Ascending aorta (tissue), 2 donors: ENCODE measurements at regions not wholly inside any gene's neighbourhood (a gene's known extent, or its start where the extent isn't known, plus 50 kb on each side); places are given as distances from the start of the nearest gene placed in this dataset.
A peak's percentile ranks its signal among the peaks of the same experiment; 100 is the strongest.
"Not testable (repeated sequence)": the region's sequence is repeated elsewhere in the genome, so short reads cannot be mapped to it uniquely, and the experiment has no call there.

ENCODE experiments used
- DNase-seq, 2 donors: peaks; one replicate each; pipeline ENCODE4 v3.0.0-alpha.2; 2019; ENCODE audit warnings: low spot score in 2 of 2
- H3K27ac ChIP-seq, 2 donors: fragments of 200-600 bp; sonication (generic); one replicate each; pipeline ENCODE4 v1.5.1; 2016 to 2017; ENCODE audit warnings: mild to moderate bottlenecking in 1 of 2
- H3K27me3 ChIP-seq: fragments of 200-600 bp; sonication (generic); one replicate; pipeline ENCODE4 v1.5.1; 2017
- H3K36me3 ChIP-seq, 2 donors: fragments of 200-600 bp; sonication (generic); one replicate each; pipeline ENCODE4 v1.5.1; 2016
- H3K4me1 ChIP-seq, 2 donors: fragments of 200-600 bp; sonication (generic); one replicate each; pipeline ENCODE4 v1.5.1; 2016 to 2017; ENCODE audit warnings: mild to moderate bottlenecking in 1 of 2
- H3K4me3 ChIP-seq, 2 donors: fragments of 200-600 bp; sonication (generic); one replicate each; pipeline ENCODE4 v1.5.1; 2016 to 2017; ENCODE audit warnings: mild to moderate bottlenecking in 1 of 2
- H3K9me3 ChIP-seq, 2 donors: fragments of 200-600 bp; sonication (generic); one replicate each; pipeline ENCODE4 v1.5.1; 2016
- CTCF ChIP-seq, 3 experiments: fragments of 200-600 bp in 2 of 3; fragments of 450-650 bp in 1 of 3; sonication (generic) in 2 of 3; IDR thresholded peaks; one replicate each; pipeline ENCODE4 v1.5.1; 2016 to 2019; ENCODE audit warnings: antibody characterized with exemption in 3 of 3, mild to moderate bottlenecking in 1 of 3, moderate library complexity in 1 of 3
- intact Hi-C: fragments of 100-400 bp; cut with DNase I; formaldehyde crosslinking; loops from one replicate; pipeline ENCODE4 v1.15.1; 2023

- no peak for DNase-seq
- Histone ChIP-seq H3K27me3 (no peaks in the 10 kb centered on the region), H3K4me1 (no peaks in the 10 kb centered on the region), H3K36me3 (no peaks in the 10 kb centered on the region), H3K27ac (no peak overlapping the region), H3K4me3 (no peak overlapping the region), H3K9me3 (no peaks in the 10 kb centered on the region)
- intact Hi-C loops: no loop called here
- no peak for TF ChIP-seq CTCF (IDR thresholded peaks at IDR 0.05)
Measured at GRCh38 chr11:93908689-93909088, 58.3 kb upstream of the VSTM5 start.

GRCh38 chr11:93917673-93918072 is 67.3 kb upstream of the VSTM5 start:
- no peak for DNase-seq
- intact Hi-C loops: no loop called here
- TF ChIP-seq CTCF (IDR thresholded peaks at IDR 0.05): no peak

GRCh38 chr11:93921695-93922468 is 71.5 kb upstream of the VSTM5 start:
- no peak for DNase-seq
- Histone ChIP-seq H3K4me3 (no peak overlapping the region), H3K4me1 (no peaks in the 10 kb centered on the region), H3K27me3 (no peaks in the 10 kb centered on the region), H3K9me3 (no peaks in the 10 kb centered on the region), H3K27ac (no peak overlapping the region), H3K36me3 (no peaks in the 10 kb centered on the region)
- TF ChIP-seq CTCF (IDR thresholded peaks at IDR 0.05): peak in 1 of 3 experiments; percentile 48
- intact Hi-C loops: no loop called here

More at GRCh38 chr11:93917673-93918072, 67.3 kb upstream of the VSTM5 start:
- Histone ChIP-seq H3K36me3 (no peaks in the 10 kb centered on the region), H3K4me3 (no peak overlapping the region), H3K27ac (no peak overlapping the region), H3K4me1 (no peaks in the 10 kb centered on the region), H3K9me3 (no peaks in the 10 kb centered on the region), H3K27me3 (no peaks in the 10 kb centered on the region)

- intact Hi-C loops: no loop called here
- no peaks in the 10 kb centered on the region for H3K36me3 ChIP-seq
- TF ChIP-seq CTCF (IDR thresholded peaks at IDR 0.05): no peak
- no peak overlapping the region for H3K4me3 ChIP-seq
- DNase-seq: no peak
- H3K27me3 ChIP-seq: no peaks in the 10 kb centered on the region
- no peaks in the 10 kb centered on the region for H3K4me1 ChIP-seq
- peaks cover 0 to 4% of the 10 kb centered on the region in 2 donors for H3K9me3 ChIP-seq
- no peak overlapping the region for H3K27ac ChIP-seq
Measured at GRCh38 chr11:93922830-93923229, 72.4 kb upstream of the VSTM5 start.

GRCh38 chr11:93926099-93926498 is 75.7 kb upstream of the VSTM5 start:
- H3K36me3 ChIP-seq, DNase-seq, H3K27ac ChIP-seq, H3K9me3 ChIP-seq, H3K27me3 ChIP-seq, intact Hi-C loops, H3K4me1 ChIP-seq, H3K4me3 ChIP-seq: not testable (repeated sequence)

GRCh38 chr11:93929407-93929806 is 79.0 kb upstream of the VSTM5 start:
- peaks cover 0 to 4% of the 10 kb centered on the region in 2 donors for H3K9me3 ChIP-seq
- no peak overlapping the region for H3K27ac ChIP-seq
- H3K4me3 ChIP-seq: no peak overlapping the region
- TF ChIP-seq CTCF (IDR thresholded peaks at IDR 0.05): no peak
- no peak for DNase-seq
- H3K4me1 ChIP-seq: no peaks in the 10 kb centered on the region
- intact Hi-C loops: no loop called here
- H3K27me3 ChIP-seq: no peaks in the 10 kb centered on the region
- H3K36me3 ChIP-seq: no peaks in the 10 kb centered on the region
